VCaP (cell line): ENCODE measurements at regions not wholly inside any gene's neighbourhood (a gene's known extent, or its start where the extent isn't known, plus 50 kb on each side); places are given as distances from the start of the nearest gene placed in this dataset.

Source experiments
- H3K27ac ChIP-seq: fragments of 450-650 bp; 2 replicates; pipeline ENCODE4 v1.5.1; 2017
- CTCF ChIP-seq: fragments of 450-650 bp; conservative IDR thresholded peaks from 2 replicates; pipeline ENCODE4 v1.5.1; 2017; ENCODE audit warnings: mild to moderate bottlenecking, moderate library complexity

GRCh38 chr14:36068777-36069534 is 107.6 kb downstream of the PTCSC3 start:
- no peak for TF ChIP-seq CTCF
- no peak overlapping the region for H3K27ac ChIP-seq

GRCh38 chr14:36067428-36068187 is 108.9 kb downstream of the PTCSC3 start:
- H3K27ac ChIP-seq = no peak overlapping the region
- no peak for TF ChIP-seq CTCF

- TF ChIP-seq CTCF = no peak
These were observed 109.9 kb downstream of the PTCSC3 start for GRCh38 chr14:36066636-36067035.

GRCh38 chr14:36065831-36066230 is 110.7 kb downstream of the PTCSC3 start:
- H3K27ac ChIP-seq = no peak overlapping the region
- TF ChIP-seq CTCF = no peak

More at GRCh38 chr14:36066636-36067035, 109.9 kb downstream of the PTCSC3 start:
- H3K27ac ChIP-seq = no peak overlapping the region

GRCh38 chr14:36059531-36059930 is 117.0 kb downstream of the PTCSC3 start:
- no peak overlapping the region for H3K27ac ChIP-seq
- TF ChIP-seq CTCF = no peak

- TF ChIP-seq CTCF = no peak
- no peak overlapping the region for H3K27ac ChIP-seq
These were observed 118.9 kb downstream of the PTCSC3 start for GRCh38 chr14:36057452-36058116.

GRCh38 chr14:36056845-36057244 is 119.7 kb downstream of the PTCSC3 start:
- H3K27ac ChIP-seq = no peak overlapping the region
- no peak for TF ChIP-seq CTCF
